ENCODE measurements at regions not wholly inside any gene's neighbourhood (a gene's known extent, or its start where the extent isn't known, plus 50 kb on each side); places are given as distances from the start of the nearest gene placed in this dataset.
"Not testable (repeated sequence)": the region's sequence is repeated elsewhere in the genome, so short reads cannot be mapped to it uniquely, and the experiment has no call there.

DNA sequence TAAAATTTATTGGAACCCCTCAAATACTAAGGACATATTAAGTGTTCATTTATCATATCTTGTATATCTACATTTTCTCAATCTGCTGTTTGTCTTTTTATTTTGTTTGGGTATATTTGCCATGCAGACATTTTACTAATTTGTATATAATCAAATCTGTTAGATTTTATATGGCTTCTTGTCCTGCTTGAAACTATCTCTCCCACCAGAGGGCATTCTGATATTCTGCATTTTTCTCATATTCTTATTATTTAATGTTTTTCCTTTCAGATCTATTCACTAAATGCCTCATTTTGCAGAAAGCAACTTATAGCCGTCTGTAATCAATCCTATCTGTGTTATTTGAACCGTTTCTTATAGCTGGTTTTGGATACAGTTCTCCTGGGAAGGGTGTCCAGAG, 745.5 kb downstream of the LRRIQ3 start:
- H3K4me1 ChIP-seq (ENCODE audit: control insufficient read depth, extremely low read depth, insufficient read depth, low read length): no peaks in the 10 kb centered on the region
- no peaks in the 10 kb centered on the region for H3K27me3 ChIP-seq (ENCODE audit: control insufficient read depth in 2 of 2, insufficient read depth in 2 of 2, low read length in 2 of 2)
- TF ChIP-seq JUN (IDR thresholded peaks at IDR 0.05; ENCODE audit: borderline replicate concordance, insufficient read depth, insufficient read length, low read depth): no peak
- TF ChIP-seq, protein P1, sequence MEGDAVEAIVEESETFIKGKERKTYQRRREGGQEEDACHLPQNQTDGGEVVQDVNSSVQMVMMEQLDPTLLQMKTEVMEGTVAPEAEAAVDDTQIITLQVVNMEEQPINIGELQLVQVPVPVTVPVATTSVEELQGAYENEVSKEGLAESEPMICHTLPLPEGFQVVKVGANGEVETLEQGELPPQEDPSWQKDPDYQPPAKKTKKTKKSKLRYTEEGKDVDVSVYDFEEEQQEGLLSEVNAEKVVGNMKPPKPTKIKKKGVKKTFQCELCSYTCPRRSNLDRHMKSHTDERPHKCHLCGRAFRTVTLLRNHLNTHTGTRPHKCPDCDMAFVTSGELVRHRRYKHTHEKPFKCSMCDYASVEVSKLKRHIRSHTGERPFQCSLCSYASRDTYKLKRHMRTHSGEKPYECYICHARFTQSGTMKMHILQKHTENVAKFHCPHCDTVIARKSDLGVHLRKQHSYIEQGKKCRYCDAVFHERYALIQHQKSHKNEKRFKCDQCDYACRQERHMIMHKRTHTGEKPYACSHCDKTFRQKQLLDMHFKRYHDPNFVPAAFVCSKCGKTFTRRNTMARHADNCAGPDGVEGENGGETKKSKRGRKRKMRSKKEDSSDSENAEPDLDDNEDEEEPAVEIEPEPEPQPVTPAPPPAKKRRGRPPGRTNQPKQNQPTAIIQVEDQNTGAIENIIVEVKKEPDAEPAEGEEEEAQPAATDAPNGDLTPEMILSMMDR (IDR thresholded peaks at IDR 0.05; ENCODE audit: extremely low read depth in 1 of 2, insufficient read depth in 1 of 2, low read depth in 1 of 2, low read length in 2 of 2): no peak
- TF ChIP-seq EZH2 (IDR thresholded peaks at IDR 0.05; ENCODE audit: borderline replicate concordance, low read depth, low read length, severe bottlenecking): no peak
- no peak for TF ChIP-seq GATA2 (IDR thresholded peaks at IDR 0.05; ENCODE audit: insufficient read depth, insufficient read length, low read depth, low read length)
- TF ChIP-seq MYC (IDR thresholded peaks at IDR 0.05; ENCODE audit: low read depth, low read length): no peak
- no peaks in the 10 kb centered on the region for H3K9me3 ChIP-seq (replicated peaks; ENCODE audit: control insufficient read depth, insufficient read depth, low read length)
- dilution Hi-C loops (cut with MboI; ENCODE audit: extremely low pct_ligation_motif_present, low sequenced_read_pairs) (no loop called here), intact Hi-C loops (cut with micrococcal nuclease) (loop anchor here (1.0 to 2.0 kb wide), 2 partner anchors 223 to 546 kb away; no protein-coding TSS in a partner anchor)
- no peak overlapping the region for H3K4me3 ChIP-seq (replicated peaks in 1 of 3; ENCODE audit: insufficient read depth in 1 of 3, low read depth in 1 of 3, low read length in 3 of 3)
- H4K20me1 ChIP-seq (replicated peaks; ENCODE audit: control insufficient read depth, extremely low read depth, insufficient read depth, low read length): no peaks in the 10 kb centered on the region
- DNase-seq (ENCODE audit: low read depth, low spot score) (no peak), FAIRE-seq (no peak)
- ChIA-PET POLR2A (no interaction called here), CTCF (no interaction called here)
- H3K4me2 ChIP-seq (ENCODE audit: insufficient read depth, low read length): no peak overlapping the region
- BruUV-seq (replicated peaks): no TSS peak
- no peaks in the 10 kb centered on the region for H3K36me3 ChIP-seq (ENCODE audit: control insufficient read depth in 2 of 2, extremely low read depth in 1 of 2, insufficient read depth in 2 of 2, low read length in 2 of 2)
- no peaks in the 10 kb centered on the region for H3K79me2 ChIP-seq (ENCODE audit: control insufficient read depth, insufficient read depth, low read length)
- H3K9me1 ChIP-seq (replicated peaks; ENCODE audit: control insufficient read depth, extremely low read depth, insufficient read depth, low read length): no peaks in the 10 kb centered on the region
- H3K9ac ChIP-seq (replicated peaks; ENCODE audit: extremely low read depth, insufficient read depth, low read length): no peak overlapping the region
- H2AFZ ChIP-seq (ENCODE audit: low read depth, low read length): no peak overlapping the region
- H3K27ac ChIP-seq (ENCODE audit: insufficient read depth, low read depth, low read length): no peak overlapping the region

DNA sequence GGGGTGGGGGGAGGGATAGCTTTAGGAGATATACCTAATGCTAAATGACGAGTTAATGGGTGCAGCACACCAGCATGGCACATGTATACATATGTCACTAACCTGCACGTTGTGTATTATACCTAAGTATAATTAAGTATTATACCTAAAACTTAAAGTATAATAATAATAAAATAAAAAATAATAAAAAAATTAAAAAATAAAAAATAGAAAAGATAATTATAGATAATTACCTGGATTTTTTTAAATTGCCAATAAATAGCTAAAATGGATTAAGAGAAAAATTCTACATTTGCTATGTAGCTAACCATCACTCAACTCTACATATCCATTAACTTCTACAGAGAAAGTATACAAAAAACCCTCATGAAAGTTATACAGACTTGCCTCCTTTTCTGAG, 747.3 kb downstream of the LRRIQ3 start:
- H2AFZ ChIP-seq (ENCODE audit: low read depth, low read length); H3K27ac ChIP-seq (ENCODE audit: insufficient read depth, low read depth, low read length); DNase-seq (ENCODE audit: low read depth, low spot score); CTCF ChIA-PET; H3K36me3 ChIP-seq (ENCODE audit: control insufficient read depth in 2 of 2, extremely low read depth in 1 of 2, insufficient read depth in 2 of 2, low read length in 2 of 2); FAIRE-seq; dilution Hi-C loops (cut with MboI; ENCODE audit: extremely low pct_ligation_motif_present, low sequenced_read_pairs); H3K9me3 ChIP-seq (replicated peaks; ENCODE audit: control insufficient read depth, insufficient read depth, low read length); POLR2A ChIA-PET; H3K4me3 ChIP-seq (replicated peaks in 1 of 3; ENCODE audit: insufficient read depth in 1 of 3, low read depth in 1 of 3, low read length in 3 of 3); intact Hi-C loops (cut with micrococcal nuclease); H3K27me3 ChIP-seq (ENCODE audit: control insufficient read depth in 2 of 2, insufficient read depth in 2 of 2, low read length in 2 of 2); H3K4me2 ChIP-seq (ENCODE audit: insufficient read depth, low read length); H3K9ac ChIP-seq (replicated peaks; ENCODE audit: extremely low read depth, insufficient read depth, low read length); H3K4me1 ChIP-seq (ENCODE audit: control insufficient read depth, extremely low read depth, insufficient read depth, low read length); BruUV-seq (replicated peaks); H3K9me1 ChIP-seq (replicated peaks; ENCODE audit: control insufficient read depth, extremely low read depth, insufficient read depth, low read length); H3K79me2 ChIP-seq (ENCODE audit: control insufficient read depth, insufficient read depth, low read length); H4K20me1 ChIP-seq (replicated peaks; ENCODE audit: control insufficient read depth, extremely low read depth, insufficient read depth, low read length): not testable (repeated sequence)

All from endothelial cell of umbilical vein (primary cell).